ENCODE measurements at regions not wholly inside any gene's neighbourhood (a gene's known extent, or its start where the extent isn't known, plus 50 kb on each side); places are given as distances from the start of the nearest gene placed in this dataset.

- peak in 1 of 2 experiments; percentile 18 for DNase-seq (ENCODE audit: low read depth in 2 of 2)
These were observed 309.9 kb downstream of the ARAP2 start for GRCh38 chr4:35934320-35934981.

GRCh38 chr4:35938936-35939335, 305.4 kb downstream of the ARAP2 start:
- DNase-seq (ENCODE audit: low read depth in 2 of 2), result no peak

DNA sequence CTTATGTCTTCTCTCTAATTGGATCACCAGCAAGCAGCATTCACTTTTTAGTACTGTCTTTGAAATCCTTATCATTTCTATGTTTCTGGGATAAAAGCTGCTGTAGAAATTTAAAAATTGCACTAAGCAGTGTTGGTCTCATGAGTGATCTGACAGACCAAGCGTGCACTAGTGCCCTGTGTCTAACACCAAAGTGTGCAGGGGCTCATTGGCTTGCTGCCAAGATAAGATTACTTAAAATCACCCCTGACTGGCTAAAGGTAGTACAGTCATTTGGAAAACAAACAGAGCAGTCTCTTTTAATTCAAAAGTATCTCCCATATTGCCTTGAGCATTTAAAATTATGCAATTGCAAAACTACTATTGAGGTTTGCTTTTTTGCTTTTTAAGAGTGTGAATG, 304.6 kb downstream of the ARAP2 start:
- DNase-seq (ENCODE audit: low read depth in 2 of 2), result no peak

DNA sequence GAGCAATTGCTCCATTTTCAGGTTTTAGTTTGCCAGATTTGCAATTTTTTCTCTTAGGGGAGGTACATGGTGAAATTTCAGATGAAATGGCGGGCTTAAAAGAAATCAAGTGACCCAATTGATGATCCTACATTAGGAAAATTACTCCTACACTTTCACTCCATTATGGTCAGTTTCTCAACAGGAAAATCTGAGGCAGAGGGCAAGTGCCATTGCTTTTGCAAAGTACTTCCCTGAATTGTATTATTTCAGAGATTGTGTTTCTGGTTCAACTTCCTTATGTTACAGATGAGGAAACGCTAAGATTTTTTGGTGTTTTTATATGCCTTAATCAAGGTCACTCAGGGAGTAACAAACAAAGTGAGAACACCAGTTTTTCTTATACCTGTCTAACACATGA, 302.2 kb downstream of the ARAP2 start:
- no peak for DNase-seq (ENCODE audit: low read depth in 2 of 2)

DNA sequence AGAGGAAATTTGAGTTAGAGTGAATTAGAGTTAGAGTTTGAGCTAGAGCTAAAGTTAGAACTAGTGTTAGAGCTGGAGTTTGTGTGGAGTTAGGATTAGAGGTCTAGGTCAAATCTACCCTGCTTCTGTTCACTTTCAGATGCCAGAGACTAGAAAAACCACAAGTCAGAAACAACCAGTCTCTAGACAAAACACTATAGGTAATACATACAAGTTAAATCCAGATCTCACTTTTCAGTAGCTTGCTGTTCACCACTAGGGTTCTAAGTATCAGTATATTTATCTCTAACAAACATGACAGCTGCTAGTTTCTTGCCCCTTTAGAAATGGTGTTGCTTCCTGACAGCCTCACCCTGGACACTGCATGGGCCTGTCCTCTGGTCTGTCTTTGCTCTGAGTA, 300.7 kb downstream of the ARAP2 start:
- DNase-seq (ENCODE audit: low read depth in 2 of 2), result no peak

GRCh38 chr4:35948171-35948570, 296.1 kb downstream of the ARAP2 start:
- no peak for DNase-seq (ENCODE audit: low read depth in 2 of 2)

GRCh38 chr4:35950442-35950841, 293.9 kb downstream of the ARAP2 start:
- DNase-seq (ENCODE audit: low read depth in 2 of 2), result no peak

DNA sequence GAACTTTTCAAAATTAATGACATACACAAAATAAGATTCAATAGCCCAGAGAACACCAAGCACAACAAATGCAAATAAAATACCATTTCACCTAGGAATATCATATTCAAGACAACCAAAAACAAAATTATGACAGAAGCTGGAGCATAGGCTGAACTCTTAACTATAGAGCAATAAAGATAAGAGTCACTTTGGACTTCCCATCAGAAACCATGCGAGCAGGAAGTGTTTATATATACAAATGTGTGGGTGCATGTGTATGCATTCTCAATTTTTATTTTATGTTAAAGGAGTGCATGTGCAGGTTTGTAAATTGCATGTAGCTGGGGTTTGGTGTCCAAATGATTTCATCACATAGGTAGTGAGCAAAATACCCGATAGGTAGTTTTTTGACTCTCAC, 291.6 kb downstream of the ARAP2 start:
- DNase-seq (ENCODE audit: low read depth in 2 of 2), result no peak

- DNase-seq (ENCODE audit: low read depth in 2 of 2), result no peak
These were observed 280.9 kb downstream of the ARAP2 start for GRCh38 chr4:35963383-35963782.

GRCh38 chr4:35963974-35964515, 280.3 kb downstream of the ARAP2 start:
- DNase-seq (ENCODE audit: low read depth in 2 of 2), result no peak

DNA sequence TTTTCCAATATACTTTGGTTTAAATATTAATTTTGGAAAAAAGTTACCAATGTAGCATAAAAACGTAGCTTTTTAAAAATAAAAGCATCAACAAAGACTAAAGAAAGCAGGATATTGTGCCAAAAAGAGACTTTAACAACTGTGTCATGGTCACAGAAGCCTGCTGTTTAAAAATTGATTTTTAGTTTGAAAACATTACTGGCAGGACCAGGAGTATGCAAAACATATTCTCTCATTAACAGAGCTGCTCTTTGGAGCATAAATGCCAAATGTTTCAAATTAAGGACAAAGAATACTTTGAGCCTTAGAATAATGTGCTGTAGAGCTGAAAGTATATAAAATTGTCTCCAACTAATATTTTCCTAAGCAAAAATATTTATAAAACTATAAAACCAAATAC, 279.0 kb downstream of the ARAP2 start:
- DNase-seq (ENCODE audit: low read depth in 2 of 2), result no peak

- DNase-seq (ENCODE audit: low read depth in 2 of 2), result no peak
These were observed 277.7 kb downstream of the ARAP2 start for GRCh38 chr4:35966566-35966965.

DNA sequence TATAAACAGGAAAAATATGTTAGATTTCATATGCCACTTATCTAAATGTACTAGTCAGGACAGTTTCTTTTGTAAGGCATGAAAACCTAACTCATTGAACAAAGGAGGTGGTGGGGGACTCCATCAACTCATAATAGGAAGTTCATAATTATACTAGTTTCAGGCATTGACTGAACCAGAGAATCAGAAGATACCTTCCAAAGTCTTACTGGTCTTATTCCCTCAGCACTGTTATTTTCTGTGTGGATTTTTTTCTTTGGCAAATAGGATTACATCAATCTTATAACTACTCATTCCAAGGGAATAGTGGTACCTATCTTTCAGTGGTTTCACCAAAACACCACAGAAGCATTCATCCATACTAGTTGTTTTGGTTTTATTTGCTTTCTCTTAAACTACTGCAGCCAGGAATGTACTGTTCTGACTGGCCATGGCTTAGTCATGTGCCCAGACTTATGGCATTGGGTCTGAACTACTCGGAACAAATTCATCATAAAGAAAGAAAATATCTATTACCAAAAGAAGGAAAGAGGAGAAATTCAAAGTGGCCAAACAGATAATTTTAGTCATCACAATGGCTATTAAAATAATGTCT, 273.9 kb downstream of the ARAP2 start:
- no peak for DNase-seq (ENCODE audit: low read depth in 2 of 2)

DNA sequence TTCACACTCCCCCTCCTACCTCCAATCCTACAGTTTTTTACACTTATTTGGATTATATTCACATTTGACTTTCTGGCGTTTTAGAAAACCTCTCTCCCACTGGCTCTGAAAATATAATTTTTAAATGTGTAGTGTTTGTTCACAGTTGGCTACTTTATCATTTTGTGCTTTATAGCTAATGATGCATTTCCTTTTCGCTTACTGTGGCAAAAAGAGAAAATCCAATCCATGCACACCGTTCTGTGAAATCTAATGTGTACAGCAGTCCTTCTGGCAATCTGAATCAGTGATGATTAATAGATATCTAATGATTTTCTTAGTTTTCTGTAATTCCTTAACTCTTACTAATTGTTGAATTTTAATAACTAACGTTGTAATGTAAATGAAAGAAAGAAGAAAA, 271.5 kb downstream of the ARAP2 start:
- DNase-seq (ENCODE audit: low read depth in 2 of 2), result no peak

DNA sequence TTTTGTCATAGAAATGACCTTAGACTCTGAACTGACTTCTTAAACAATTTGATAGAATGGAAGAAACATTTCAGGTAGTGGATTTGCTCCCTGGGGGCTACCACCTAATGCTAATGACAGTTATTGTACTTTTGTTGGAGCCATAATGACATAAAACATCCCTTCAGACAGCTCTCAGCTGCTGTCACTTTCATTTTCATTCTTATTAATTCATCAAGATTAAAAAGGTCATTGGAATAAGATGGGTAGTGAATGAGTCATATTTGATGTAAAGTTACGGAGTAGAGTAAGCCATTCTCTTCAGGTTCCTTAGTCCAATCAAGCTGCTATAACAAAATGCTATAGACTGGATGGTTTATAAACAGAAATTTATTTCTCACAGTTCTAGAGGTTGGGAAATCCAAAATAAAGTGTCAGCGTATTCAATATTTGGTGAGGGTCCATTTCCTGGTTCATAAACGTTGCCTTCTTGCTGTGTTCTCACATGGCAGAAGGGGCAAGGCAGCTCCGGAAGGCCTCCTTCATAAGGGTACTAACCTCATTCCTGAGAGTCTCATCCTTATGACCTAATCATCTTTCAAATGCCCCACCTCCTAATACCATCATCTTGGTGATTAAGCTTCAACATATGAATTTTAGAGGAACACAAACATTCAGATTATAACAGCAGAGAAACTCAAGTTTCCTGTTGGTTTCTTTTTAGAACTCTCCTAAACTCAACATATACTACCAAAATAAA, 268.5 kb downstream of the ARAP2 start:
- DNase-seq (ENCODE audit: low read depth in 2 of 2), result no peak

GRCh38 chr4:35978551-35978950, 265.8 kb downstream of the ARAP2 start:
- no peak for DNase-seq (ENCODE audit: low read depth in 2 of 2)

GRCh38 chr4:35982318-35982717, 262.0 kb downstream of the ARAP2 start:
- no peak for DNase-seq (ENCODE audit: low read depth in 2 of 2)

- no peak for DNase-seq (ENCODE audit: low read depth in 2 of 2)
These were observed 257.8 kb downstream of the ARAP2 start for GRCh38 chr4:35986537-35986936.

DNA sequence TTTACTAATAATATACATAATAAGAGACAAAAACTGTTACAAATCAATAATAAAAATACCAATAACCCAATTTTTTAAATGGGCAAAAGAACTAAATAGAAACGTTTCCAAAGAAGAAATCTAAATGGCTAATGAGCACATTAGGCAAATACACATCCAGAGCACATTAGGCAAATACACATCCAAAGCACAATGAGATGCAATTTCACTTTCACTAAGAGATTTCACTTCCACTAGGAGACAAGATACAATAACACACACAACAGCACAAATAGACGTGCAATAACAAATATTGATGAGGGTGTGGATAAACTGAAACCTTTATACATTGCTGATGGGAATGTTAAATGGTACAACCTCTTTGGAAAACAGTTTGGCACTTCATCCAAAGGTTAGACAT, 250.7 kb downstream of the ARAP2 start:
- DNase-seq (ENCODE audit: low read depth in 2 of 2), result no peak

- DNase-seq (ENCODE audit: low read depth in 2 of 2), result no peak
These were observed 243.3 kb downstream of the ARAP2 start for GRCh38 chr4:36000941-36001557.

DNA sequence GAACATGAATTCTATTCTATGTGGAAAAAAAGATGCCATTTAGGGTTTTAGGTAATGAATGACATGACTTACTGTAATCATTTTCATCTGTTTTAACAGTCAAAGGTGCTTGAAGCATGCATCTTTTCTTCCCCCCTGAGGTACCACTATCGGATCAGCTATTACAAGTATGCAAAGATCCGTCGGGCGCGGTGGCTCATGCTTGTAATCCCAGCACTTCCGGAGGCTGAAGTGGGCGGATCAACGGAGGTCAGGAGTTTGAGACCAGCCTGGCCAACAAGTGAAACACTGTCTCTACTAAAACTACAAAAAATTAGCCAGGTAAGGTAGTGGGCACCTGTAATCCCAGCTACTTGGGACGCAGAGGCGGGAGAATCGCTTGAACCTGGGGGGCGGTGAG, 241.3 kb downstream of the ARAP2 start:
- no peak for DNase-seq (ENCODE audit: low read depth in 2 of 2)

- DNase-seq (ENCODE audit: low read depth in 2 of 2), result no peak
These were observed 240.0 kb downstream of the ARAP2 start for GRCh38 chr4:36004204-36004851.

All from fibroblast of skin of left biceps (primary cell).